Trophoblast cell (in vitro differentiated cells and primary cell): ENCODE measurements at regions not wholly inside any gene's neighbourhood (a gene's known extent, or its start where the extent isn't known, plus 50 kb on each side); places are given as distances from the start of the nearest gene placed in this dataset.

ENCODE experiments used
- DNase-seq, 2 donors: peaks; one replicate each; pipeline ENCODE4 v3.0.0-alpha.2; 2016
- H2AFZ ChIP-seq: 2 replicates; pipeline ENCODE4 v1.6.1; 2013; ENCODE audit warnings: low read length, moderate library complexity, mild to moderate bottlenecking; ENCODE audit not compliant: insufficient read depth, poor library complexity
- H2AK5ac ChIP-seq: 2 replicates; pipeline ENCODE4 v1.6.1; 2013; ENCODE audit warnings: mild to moderate bottlenecking, low read length
- H2BK120ac ChIP-seq: 2 replicates; pipeline ENCODE4 v1.6.1; 2013; ENCODE audit warnings: low read length, mild to moderate bottlenecking, moderate library complexity; ENCODE audit not compliant: insufficient read depth, poor library complexity
- H2BK12ac ChIP-seq: 2 replicates; pipeline ENCODE4 v1.6.1; 2013; ENCODE audit warnings: mild to moderate bottlenecking, low read length, moderate library complexity
- H2BK5ac ChIP-seq: 2 replicates; pipeline ENCODE4 v1.6.1; 2013; ENCODE audit warnings: low read length, low read depth, moderate library complexity, mild to moderate bottlenecking; ENCODE audit not compliant: poor library complexity
- H3K14ac ChIP-seq: 2 replicates; pipeline ENCODE4 v1.6.1; 2013; ENCODE audit warnings: mild to moderate bottlenecking, low read length
- H3K18ac ChIP-seq: 2 replicates; pipeline ENCODE4 v1.6.1; 2013; ENCODE audit warnings: mild to moderate bottlenecking, low read length
- H3K23ac ChIP-seq: 2 replicates; pipeline ENCODE4 v1.6.1; 2013; ENCODE audit warnings: low read length
- H3K27ac ChIP-seq: 2 replicates; pipeline ENCODE4 v1.5.1; 2013; ENCODE audit warnings: low read depth, mild to moderate bottlenecking, inconsistent platforms, low read length, moderate library complexity
- H3K27me3 ChIP-seq: 2 replicates; pipeline ENCODE4 v1.6.1; 2013; ENCODE audit warnings: inconsistent platforms, mild to moderate bottlenecking, low read length, moderate library complexity; ENCODE audit not compliant: insufficient read depth
- H3K36me3 ChIP-seq, 2 experiments: 1 replicate in 1 of 2; 2 replicates in 1 of 2; pipeline ENCODE4 v1.6.1; 2013; ENCODE audit warnings: low read length in 2 of 2, mild to moderate bottlenecking in 2 of 2, moderate library complexity in 1 of 2; ENCODE audit not compliant: insufficient read depth in 2 of 2, control insufficient read depth in 1 of 2
- H3K4ac ChIP-seq: 2 replicates; pipeline ENCODE4 v1.6.1; 2013; ENCODE audit warnings: low read depth, mild to moderate bottlenecking, low read length, moderate library complexity
- H3K4me1 ChIP-seq, 2 experiments: 1 replicate in 1 of 2; 2 replicates in 1 of 2; pipeline ENCODE4 v1.6.1; 2013; ENCODE audit warnings: low read length in 2 of 2, mild to moderate bottlenecking in 2 of 2, moderate library complexity in 1 of 2; ENCODE audit not compliant: insufficient read depth in 2 of 2, control insufficient read depth in 1 of 2
- H3K4me2 ChIP-seq: 2 replicates; pipeline ENCODE4 v1.6.1; 2013; ENCODE audit warnings: inconsistent platforms, mild to moderate bottlenecking, low read length, moderate library complexity
- H3K4me3 ChIP-seq: 2 replicates; pipeline ENCODE4 v1.5.1; 2013; ENCODE audit warnings: mild to moderate bottlenecking, low read depth, low read length, inconsistent platforms
- H3K79me1 ChIP-seq: one replicate; pipeline ENCODE4 v1.6.1; 2013; ENCODE audit warnings: low read length
- H3K79me2 ChIP-seq: 2 replicates; pipeline ENCODE4 v1.6.1; 2013; ENCODE audit warnings: low read length, mild to moderate bottlenecking; ENCODE audit not compliant: control insufficient read depth, insufficient read depth, poor library complexity
- H3K9ac ChIP-seq: 2 replicates; pipeline ENCODE4 v1.6.1; 2013; ENCODE audit warnings: mild to moderate bottlenecking, low read length
- H3K9me3 ChIP-seq: 2 replicates; pipeline ENCODE4 v1.6.1; 2013; ENCODE audit warnings: low read depth, mild to moderate bottlenecking, control low read depth, inconsistent platforms, low read length; ENCODE audit not compliant: insufficient read depth
- H4K12ac ChIP-seq: 2 replicates; pipeline ENCODE4 v1.6.1; 2013; ENCODE audit warnings: low read depth, mild to moderate bottlenecking, low read length, moderate library complexity
- H4K8ac ChIP-seq: 2 replicates; pipeline ENCODE4 v1.6.1; 2013; ENCODE audit warnings: low read depth, mild to moderate bottlenecking, low read length, moderate library complexity
- H4K91ac ChIP-seq: one replicate; pipeline ENCODE4 v1.6.1; 2013; ENCODE audit warnings: low read depth, mild to moderate bottlenecking, low read length, moderate library complexity
- WGBS: extraction: QIAGEN DNeasy Blood & Tissue Kit; methylation state at CpG from one replicate; pipeline ENCODE4 v1.1.7; 2013; ENCODE audit warnings: missing lambda C conversion rate; ENCODE audit not compliant: insufficient read length, insufficient coverage; ENCODE audit errors: extremely low coverage; 5-methylcytosine and 5-hydroxymethylcytosine counted together

GRCh38 chr16:72246423-72246822, 74.5 kb upstream of the PMFBP1 start:
- peaks cover 2% of the 10 kb centered on the region for H3K9me3 ChIP-seq
- H3K4me3 ChIP-seq = no peak overlapping the region
- no peak overlapping the region for H3K14ac ChIP-seq
- no peak overlapping the region for H3K4ac ChIP-seq
- H4K91ac ChIP-seq = no peak overlapping the region
- no peaks in the 10 kb centered on the region for H3K4me1 ChIP-seq
- H3K18ac ChIP-seq = no peak overlapping the region
- no peak overlapping the region for H2AFZ ChIP-seq
- WGBS = no CpG with 5 or more reads among the region's 5 CpGs
- H3K4me2 ChIP-seq = no peak overlapping the region
- no peak for DNase-seq
- H3K36me3 ChIP-seq = no peaks in the 10 kb centered on the region
- no peaks in the 10 kb centered on the region for H3K79me2 ChIP-seq
- H3K27me3 ChIP-seq = no peaks in the 10 kb centered on the region
- no peak overlapping the region for H2BK12ac ChIP-seq
- H2AK5ac ChIP-seq = no peak overlapping the region
- no peak overlapping the region for H2BK5ac ChIP-seq
- H3K23ac ChIP-seq = no peak overlapping the region
- H4K8ac ChIP-seq = no peak overlapping the region
- H3K9ac ChIP-seq = no peak overlapping the region
- no peaks in the 10 kb centered on the region for H3K79me1 ChIP-seq
- no peak overlapping the region for H2BK120ac ChIP-seq
- H4K12ac ChIP-seq = no peak overlapping the region
- H3K27ac ChIP-seq = no peak overlapping the region

GRCh38 chr16:72244853-72245252, 72.9 kb upstream of the PMFBP1 start:
- no peaks in the 10 kb centered on the region for H3K79me1 ChIP-seq
- no peak for DNase-seq
- H3K79me2 ChIP-seq = no peaks in the 10 kb centered on the region
- no peak overlapping the region for H2BK5ac ChIP-seq
- H2BK12ac ChIP-seq = no peak overlapping the region
- H3K4me2 ChIP-seq = no peak overlapping the region
- no peak overlapping the region for H2AK5ac ChIP-seq
- H2AFZ ChIP-seq = no peak overlapping the region
- no peak overlapping the region for H3K4me3 ChIP-seq
- no peak overlapping the region for H3K4ac ChIP-seq
- H4K91ac ChIP-seq = no peak overlapping the region
- peaks cover 2% of the 10 kb centered on the region for H3K9me3 ChIP-seq
- WGBS = no CpG with 5 or more reads among the region's 5 CpGs
- no peak overlapping the region for H4K8ac ChIP-seq
- no peaks in the 10 kb centered on the region for H3K36me3 ChIP-seq
- no peak overlapping the region for H2BK120ac ChIP-seq
- H3K18ac ChIP-seq = no peak overlapping the region
- no peak overlapping the region for H3K9ac ChIP-seq
- no peaks in the 10 kb centered on the region for H3K4me1 ChIP-seq
- H4K12ac ChIP-seq = no peak overlapping the region
- no peaks in the 10 kb centered on the region for H3K27me3 ChIP-seq
- no peak overlapping the region for H3K27ac ChIP-seq
- no peak overlapping the region for H3K14ac ChIP-seq
- H3K23ac ChIP-seq = no peak overlapping the region

GRCh38 chr16:72243621-72244020, 71.7 kb upstream of the PMFBP1 start:
- no peaks in the 10 kb centered on the region for H3K79me2 ChIP-seq
- no peak overlapping the region for H3K18ac ChIP-seq
- no peak overlapping the region for H3K4ac ChIP-seq
- H3K36me3 ChIP-seq = no peaks in the 10 kb centered on the region
- no peaks in the 10 kb centered on the region for H3K27me3 ChIP-seq
- WGBS = no CpG with 5 or more reads among the region's 5 CpGs
- no peak overlapping the region for H2BK120ac ChIP-seq
- DNase-seq = no peak
- H3K23ac ChIP-seq = no peak overlapping the region
- H3K4me1 ChIP-seq = no peaks in the 10 kb centered on the region
- no peak overlapping the region for H4K91ac ChIP-seq
- H3K4me2 ChIP-seq = no peak overlapping the region
- H3K27ac ChIP-seq = no peak overlapping the region
- H4K8ac ChIP-seq = no peak overlapping the region
- no peak overlapping the region for H2AK5ac ChIP-seq
- no peak overlapping the region for H3K4me3 ChIP-seq
- no peak overlapping the region for H3K9ac ChIP-seq
- H2BK12ac ChIP-seq = no peak overlapping the region
- no peak overlapping the region for H3K14ac ChIP-seq
- no peak overlapping the region for H2AFZ ChIP-seq
- H4K12ac ChIP-seq = no peak overlapping the region
- H3K9me3 ChIP-seq = peaks cover 2% of the 10 kb centered on the region
- no peak overlapping the region for H2BK5ac ChIP-seq
- H3K79me1 ChIP-seq = no peaks in the 10 kb centered on the region

- Histone ChIP-seq H3K4ac (no peak overlapping the region), H3K79me1 (no peaks in the 10 kb centered on the region), H3K23ac (no peak overlapping the region), H2BK12ac (no peak overlapping the region), H3K4me1 (no peaks in the 10 kb centered on the region), H2AFZ (no peak overlapping the region), H4K8ac (no peak overlapping the region), H4K12ac (no peak overlapping the region), H3K36me3 (no peaks in the 10 kb centered on the region), H3K18ac (no peak overlapping the region), H3K9ac (no peak overlapping the region), H3K14ac (no peak overlapping the region), H3K9me3 (peaks cover 2% of the 10 kb centered on the region), H3K4me3 (no peak overlapping the region), H2BK5ac (no peak overlapping the region), H3K79me2 (no peaks in the 10 kb centered on the region), H2BK120ac (no peak overlapping the region), H3K27me3 (no peaks in the 10 kb centered on the region), H3K27ac (no peak overlapping the region), H3K4me2 (no peak overlapping the region), H2AK5ac (no peak overlapping the region), H4K91ac (no peak overlapping the region)
- no peak for DNase-seq
- no CpG with 5 or more reads among the region's 4 CpGs for WGBS
Observed at GRCh38 chr16:72242757-72243156, 70.8 kb upstream of the PMFBP1 start.
